ENCODE measurements at regions not wholly inside any gene's neighbourhood (a gene's known extent, or its start where the extent isn't known, plus 50 kb on each side); places are given as distances from the start of the nearest gene placed in this dataset.

DNA sequence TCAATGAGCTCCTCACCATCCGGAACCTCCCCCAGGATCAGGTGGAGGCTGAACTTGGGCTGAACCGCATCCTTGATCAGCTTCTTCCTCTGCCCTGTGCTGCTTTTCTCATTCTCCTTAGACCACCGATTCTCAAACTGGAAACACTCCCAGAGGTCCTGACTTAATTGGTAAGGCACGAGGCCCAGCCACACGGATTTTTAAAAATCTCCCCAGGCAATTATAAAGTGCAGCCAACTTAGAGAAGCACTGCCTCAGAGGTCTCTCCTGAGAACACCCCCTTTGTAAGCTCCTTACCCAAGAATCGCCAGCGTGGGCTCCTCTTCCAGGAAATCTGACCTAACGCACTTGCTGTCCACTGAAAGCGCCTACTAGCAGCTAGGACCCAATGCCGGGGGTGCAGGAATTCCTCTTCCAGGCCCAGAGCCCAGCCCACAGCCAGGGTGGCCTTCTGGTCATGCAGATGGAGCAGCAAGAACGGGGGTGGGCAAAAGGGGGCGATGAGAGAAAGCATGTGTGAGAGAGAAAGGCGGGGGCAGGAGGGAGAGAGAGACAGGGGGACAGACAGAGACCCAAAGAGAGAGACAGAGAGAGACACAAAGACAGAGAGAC, 66.9 kb upstream of the CACNA1A start:
- TF ChIP-seq POLR2A (IDR thresholded peaks at IDR 0.05; ENCODE audit: low read length) (no peak), GATA1 (IDR thresholded peaks at IDR 0.05; ENCODE audit: low read depth, low read length) (no peak)

All from erythroblast (primary cell).